ENCODE measurements at regions not wholly inside any gene's neighbourhood (a gene's known extent, or its start where the extent isn't known, plus 50 kb on each side); places are given as distances from the start of the nearest gene placed in this dataset.

DNA sequence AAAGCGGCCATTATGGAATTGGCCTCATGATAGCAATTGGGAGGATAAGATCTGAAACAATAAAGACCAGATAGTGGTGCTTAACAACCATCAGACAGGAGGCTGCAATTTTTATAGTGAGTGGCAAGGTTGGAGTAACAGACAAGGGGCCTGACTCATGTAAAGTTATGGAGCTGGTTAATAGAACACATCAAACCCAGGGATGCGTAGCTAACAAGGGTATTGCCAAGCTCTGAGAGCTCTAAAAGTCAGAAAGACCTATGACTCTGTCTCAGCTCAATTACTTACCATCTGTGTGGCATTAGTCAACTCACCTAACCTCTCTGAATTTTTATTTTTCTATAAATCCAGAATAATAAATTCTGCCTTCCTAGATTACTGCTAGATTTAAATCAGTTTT lies 1731.5 kb upstream of the FLRT2 start:
- TF ChIP-seq, protein P1, sequence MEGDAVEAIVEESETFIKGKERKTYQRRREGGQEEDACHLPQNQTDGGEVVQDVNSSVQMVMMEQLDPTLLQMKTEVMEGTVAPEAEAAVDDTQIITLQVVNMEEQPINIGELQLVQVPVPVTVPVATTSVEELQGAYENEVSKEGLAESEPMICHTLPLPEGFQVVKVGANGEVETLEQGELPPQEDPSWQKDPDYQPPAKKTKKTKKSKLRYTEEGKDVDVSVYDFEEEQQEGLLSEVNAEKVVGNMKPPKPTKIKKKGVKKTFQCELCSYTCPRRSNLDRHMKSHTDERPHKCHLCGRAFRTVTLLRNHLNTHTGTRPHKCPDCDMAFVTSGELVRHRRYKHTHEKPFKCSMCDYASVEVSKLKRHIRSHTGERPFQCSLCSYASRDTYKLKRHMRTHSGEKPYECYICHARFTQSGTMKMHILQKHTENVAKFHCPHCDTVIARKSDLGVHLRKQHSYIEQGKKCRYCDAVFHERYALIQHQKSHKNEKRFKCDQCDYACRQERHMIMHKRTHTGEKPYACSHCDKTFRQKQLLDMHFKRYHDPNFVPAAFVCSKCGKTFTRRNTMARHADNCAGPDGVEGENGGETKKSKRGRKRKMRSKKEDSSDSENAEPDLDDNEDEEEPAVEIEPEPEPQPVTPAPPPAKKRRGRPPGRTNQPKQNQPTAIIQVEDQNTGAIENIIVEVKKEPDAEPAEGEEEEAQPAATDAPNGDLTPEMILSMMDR (IDR thresholded peaks at IDR 0.05; ENCODE audit: poor library complexity, severe bottlenecking): no peak
- TF ChIP-seq, protein P2, sequence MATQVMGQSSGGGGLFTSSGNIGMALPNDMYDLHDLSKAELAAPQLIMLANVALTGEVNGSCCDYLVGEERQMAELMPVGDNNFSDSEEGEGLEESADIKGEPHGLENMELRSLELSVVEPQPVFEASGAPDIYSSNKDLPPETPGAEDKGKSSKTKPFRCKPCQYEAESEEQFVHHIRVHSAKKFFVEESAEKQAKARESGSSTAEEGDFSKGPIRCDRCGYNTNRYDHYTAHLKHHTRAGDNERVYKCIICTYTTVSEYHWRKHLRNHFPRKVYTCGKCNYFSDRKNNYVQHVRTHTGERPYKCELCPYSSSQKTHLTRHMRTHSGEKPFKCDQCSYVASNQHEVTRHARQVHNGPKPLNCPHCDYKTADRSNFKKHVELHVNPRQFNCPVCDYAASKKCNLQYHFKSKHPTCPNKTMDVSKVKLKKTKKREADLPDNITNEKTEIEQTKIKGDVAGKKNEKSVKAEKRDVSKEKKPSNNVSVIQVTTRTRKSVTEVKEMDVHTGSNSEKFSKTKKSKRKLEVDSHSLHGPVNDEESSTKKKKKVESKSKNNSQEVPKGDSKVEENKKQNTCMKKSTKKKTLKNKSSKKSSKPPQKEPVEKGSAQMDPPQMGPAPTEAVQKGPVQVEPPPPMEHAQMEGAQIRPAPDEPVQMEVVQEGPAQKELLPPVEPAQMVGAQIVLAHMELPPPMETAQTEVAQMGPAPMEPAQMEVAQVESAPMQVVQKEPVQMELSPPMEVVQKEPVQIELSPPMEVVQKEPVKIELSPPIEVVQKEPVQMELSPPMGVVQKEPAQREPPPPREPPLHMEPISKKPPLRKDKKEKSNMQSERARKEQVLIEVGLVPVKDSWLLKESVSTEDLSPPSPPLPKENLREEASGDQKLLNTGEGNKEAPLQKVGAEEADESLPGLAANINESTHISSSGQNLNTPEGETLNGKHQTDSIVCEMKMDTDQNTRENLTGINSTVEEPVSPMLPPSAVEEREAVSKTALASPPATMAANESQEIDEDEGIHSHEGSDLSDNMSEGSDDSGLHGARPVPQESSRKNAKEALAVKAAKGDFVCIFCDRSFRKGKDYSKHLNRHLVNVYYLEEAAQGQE (IDR thresholded peaks at IDR 0.05; ENCODE audit: borderline replicate concordance): no peak
